ENCODE measurements at regions not wholly inside any gene's neighbourhood (a gene's known extent, or its start where the extent isn't known, plus 50 kb on each side); places are given as distances from the start of the nearest gene placed in this dataset.

GRCh38 chr20:41783423-41784208, 165.4 kb upstream of the CHD6 start:
- TF ChIP-seq TAF1 (IDR thresholded peaks at IDR 0.05; ENCODE audit: low read depth, low read length) (no peak), POLR2AphosphoS5 (IDR thresholded peaks at IDR 0.05; ENCODE audit: low read depth, low read length) (no peak), POLR2A (IDR thresholded peaks at IDR 0.05; ENCODE audit: low read depth, low read length) (no peak), SPI1 (IDR thresholded peaks at IDR 0.05; ENCODE audit: low read depth, low read length) (no peak), PAX5 (IDR thresholded peaks at IDR 0.05; ENCODE audit: insufficient read depth, low read length, severe bottlenecking) (no peak)

Measured in GM12891 (cell line).